Central memory CD8-positive, alpha-beta T cell (primary cell): ENCODE measurements at regions not wholly inside any gene's neighbourhood (a gene's known extent, or its start where the extent isn't known, plus 50 kb on each side); places are given as distances from the start of the nearest gene placed in this dataset.

ENCODE experiments used
- ATAC-seq: fragments of 150-1000 bp; cut with Tn5 transposase; replicated peaks from 2 replicates; pipeline ENCODE4 v1.10.0; 2022; ENCODE audit warnings: mild to moderate bottlenecking, moderate FRiP score, moderate number of reproducible peaks; ENCODE audit not compliant: poor library complexity, severe bottlenecking; ENCODE audit errors: extremely low read depth
- DNase-seq, 2 donors: peaks; one replicate each; pipeline ENCODE4 v3.0.0; 2021; ENCODE audit warnings: low spot score in 2 of 2
- H3K27ac Mint-ChIP-seq: one replicate; pipeline ENCODE4 v1.8.0; 2022; ENCODE audit warnings: low read depth, mild to moderate bottlenecking, moderate library complexity, mixed read lengths
- H3K27me3 Mint-ChIP-seq: one replicate; pipeline ENCODE4 v1.8.0; 2022; ENCODE audit warnings: mixed read lengths
- H3K36me3 Mint-ChIP-seq: one replicate; pipeline ENCODE4 v1.8.0; 2022; ENCODE audit warnings: mild to moderate bottlenecking, moderate library complexity, mixed read lengths; ENCODE audit not compliant: insufficient read depth
- H3K4me1 Mint-ChIP-seq: one replicate; pipeline ENCODE4 v1.8.0; 2022; ENCODE audit warnings: mixed read lengths
- H3K4me3 Mint-ChIP-seq: one replicate; pipeline ENCODE4 v1.8.0; 2022; ENCODE audit warnings: mild to moderate bottlenecking, moderate library complexity, mixed read lengths
- H3K9me3 Mint-ChIP-seq: one replicate; pipeline ENCODE4 v1.8.0; 2022; ENCODE audit warnings: mixed read lengths

DNA sequence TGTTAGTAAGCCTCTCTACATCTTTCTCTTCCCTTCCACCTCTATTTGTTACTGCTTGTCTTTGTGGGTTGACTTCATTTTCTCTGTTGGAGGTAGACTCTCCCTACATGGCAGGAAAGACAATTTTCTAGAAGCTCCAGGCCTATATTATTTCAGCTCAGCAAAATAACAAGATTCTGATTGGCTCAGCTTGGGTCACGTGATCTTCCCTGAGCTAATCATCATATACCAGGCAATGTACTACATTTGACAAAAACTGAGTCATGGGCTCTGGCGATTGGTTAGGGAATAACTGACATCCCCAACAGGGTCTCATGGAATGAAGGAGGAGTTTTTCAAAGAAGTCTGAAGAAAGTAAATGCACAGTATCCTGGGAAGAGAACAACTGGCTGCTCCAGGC, 65.6 kb upstream of the NR3C1 start:
- DNase-seq, result no peak
- H3K4me1 Mint-ChIP-seq, result no peaks in the 10 kb centered on the region
- no peaks in the 10 kb centered on the region for H3K9me3 Mint-ChIP-seq
- H3K36me3 Mint-ChIP-seq, result no peaks in the 10 kb centered on the region
- no peak overlapping the region for H3K4me3 Mint-ChIP-seq
- H3K27me3 Mint-ChIP-seq, result peaks cover 12% of the 10 kb centered on the region
- ATAC-seq, result no peak
- no peak overlapping the region for H3K27ac Mint-ChIP-seq

DNA sequence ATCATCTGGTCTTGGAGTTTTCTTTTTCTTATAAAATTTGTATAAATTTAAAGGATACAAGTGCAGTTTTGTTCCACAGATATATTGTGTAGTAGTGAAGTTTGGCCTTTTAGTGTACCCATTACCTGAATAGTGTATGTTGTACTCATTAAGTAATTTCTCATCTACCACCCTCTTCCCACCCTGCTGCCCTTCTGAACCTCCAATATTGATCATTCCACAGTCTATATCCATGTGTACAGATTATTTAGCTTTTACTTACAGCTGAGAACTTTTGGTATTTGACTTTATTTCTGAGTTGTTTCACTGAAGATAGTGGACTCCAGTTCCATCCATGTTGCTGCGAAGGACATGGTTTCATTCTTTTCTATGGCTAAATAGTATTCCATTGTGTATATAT, 63.1 kb upstream of the NR3C1 start:
- Mint-ChIP-seq H3K9me3 (no peaks in the 10 kb centered on the region), H3K27me3 (peaks cover 12% of the 10 kb centered on the region), H3K36me3 (no peaks in the 10 kb centered on the region), H3K27ac (no peak overlapping the region), H3K4me3 (no peak overlapping the region), H3K4me1 (no peaks in the 10 kb centered on the region)
- DNase-seq (no peak), ATAC-seq (no peak)

DNA sequence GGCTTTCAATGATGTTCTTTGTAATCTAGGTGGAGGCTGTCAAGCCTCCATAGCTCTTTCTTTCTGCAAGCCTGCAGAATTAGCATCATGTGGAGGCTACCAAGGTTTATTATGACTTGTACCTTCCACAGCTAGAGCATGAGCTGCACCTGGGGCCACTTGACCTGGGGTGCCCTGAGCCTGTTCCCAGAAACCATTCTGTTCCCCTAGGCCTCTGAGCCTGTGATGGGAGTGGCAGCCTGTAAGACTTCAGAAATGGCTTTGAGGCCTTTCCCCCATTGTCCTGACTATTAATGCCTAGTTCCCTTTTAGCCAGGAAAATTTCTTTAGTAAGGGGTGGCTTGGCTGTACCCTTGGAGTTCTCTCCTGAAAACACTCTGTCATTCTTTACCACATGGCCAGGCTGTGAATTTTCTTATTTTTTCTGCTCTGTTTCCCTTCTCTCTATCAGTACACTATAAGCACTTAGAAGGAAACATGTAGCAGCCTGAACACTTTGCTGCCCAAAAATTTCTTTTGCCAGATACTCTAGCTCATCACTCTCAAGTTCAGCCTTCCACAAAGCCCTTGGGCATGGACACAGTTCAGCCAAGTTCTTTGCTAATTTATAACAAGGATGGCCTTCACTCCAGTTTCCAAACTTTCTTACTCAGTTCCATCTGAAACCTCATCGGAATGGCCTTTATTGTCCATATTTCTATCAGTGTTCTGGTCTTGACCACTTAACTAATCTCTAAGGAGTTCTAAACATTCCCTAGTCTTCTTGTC, 61.4 kb upstream of the NR3C1 start:
- H3K9me3 Mint-ChIP-seq, result no peaks in the 10 kb centered on the region
- H3K4me1 Mint-ChIP-seq, result no peaks in the 10 kb centered on the region
- peaks cover 12% of the 10 kb centered on the region for H3K27me3 Mint-ChIP-seq
- DNase-seq (no peak), ATAC-seq (no peak)
- no peak overlapping the region for H3K4me3 Mint-ChIP-seq
- H3K27ac Mint-ChIP-seq, result no peak overlapping the region
- H3K36me3 Mint-ChIP-seq, result no peaks in the 10 kb centered on the region

DNA sequence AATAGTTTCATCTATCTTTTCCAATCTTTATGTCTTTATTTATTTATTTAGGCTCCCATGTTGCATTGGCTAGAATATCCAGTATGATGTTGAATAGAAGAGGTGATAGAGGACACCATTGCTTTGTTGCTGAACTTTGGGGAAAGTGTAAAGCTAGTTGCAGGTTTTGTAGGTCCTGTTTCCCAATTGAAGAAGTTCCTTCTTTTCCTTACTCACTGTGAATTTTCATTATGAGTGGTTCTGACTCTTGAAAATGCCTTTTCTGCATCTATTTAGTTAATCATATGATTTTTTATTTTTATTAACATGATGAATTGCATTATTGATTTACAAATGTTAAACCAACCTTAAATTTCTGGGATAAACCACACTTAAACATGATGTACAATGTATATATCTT, 58.9 kb upstream of the NR3C1 start:
- no peak for ATAC-seq
- Mint-ChIP-seq H3K36me3 (no peaks in the 10 kb centered on the region), H3K27me3 (no peaks in the 10 kb centered on the region), H3K9me3 (no peaks in the 10 kb centered on the region), H3K4me1 (no peaks in the 10 kb centered on the region), H3K4me3 (no peak overlapping the region), H3K27ac (no peak overlapping the region)
- DNase-seq, result no peak

DNA sequence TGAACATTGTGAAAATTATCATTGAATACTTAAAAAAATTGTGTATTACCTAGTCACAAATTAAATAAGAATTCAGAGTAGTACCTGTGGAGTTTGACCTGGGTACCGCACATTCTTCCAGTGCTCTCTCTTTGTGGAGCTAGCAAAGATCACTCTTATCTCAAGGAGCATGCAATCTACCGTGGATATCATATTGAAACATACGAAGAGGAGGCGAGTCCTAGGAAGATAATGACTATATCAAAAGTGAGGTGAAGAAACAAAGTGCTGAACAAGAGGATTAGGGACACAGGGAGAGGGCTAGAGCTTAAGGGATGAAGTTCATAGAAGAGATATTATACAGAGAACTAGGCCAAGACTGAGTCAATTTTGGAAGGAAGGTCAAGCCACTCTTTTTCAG, 55.9 kb upstream of the NR3C1 start:
- Mint-ChIP-seq H3K9me3 (no peaks in the 10 kb centered on the region), H3K27me3 (no peaks in the 10 kb centered on the region), H3K4me1 (no peaks in the 10 kb centered on the region), H3K36me3 (no peaks in the 10 kb centered on the region), H3K4me3 (no peak overlapping the region), H3K27ac (no peak overlapping the region)
- DNase-seq (no peak), ATAC-seq (no peak)

DNA sequence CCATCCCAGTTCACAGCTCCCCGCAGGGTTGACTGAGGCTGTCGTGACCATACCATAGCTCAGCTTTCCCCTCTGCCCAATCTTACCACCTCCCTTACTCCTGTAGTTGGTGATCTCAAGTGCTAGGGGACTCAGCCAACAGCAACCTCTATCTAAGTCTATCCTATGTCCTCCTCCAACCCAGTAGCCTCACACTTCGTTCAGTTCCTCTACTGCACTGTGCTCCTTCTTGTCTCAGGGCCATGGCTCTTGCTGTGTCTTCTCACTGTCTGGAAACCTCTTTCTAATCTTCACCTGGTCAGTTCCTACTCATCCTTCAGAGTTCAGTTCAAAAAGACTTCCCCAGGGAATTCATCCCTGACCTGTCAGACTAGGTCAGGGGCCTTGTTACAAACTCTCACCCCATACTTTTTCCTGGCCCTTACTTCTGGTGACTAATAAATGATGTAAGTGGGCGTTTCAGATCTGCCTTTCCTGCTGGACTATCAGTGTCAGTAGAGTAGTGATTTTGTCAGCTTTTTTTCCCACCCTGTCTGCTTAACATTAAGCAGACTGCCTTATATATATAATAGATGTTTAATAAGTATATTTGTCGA, 53.6 kb upstream of the NR3C1 start:
- Mint-ChIP-seq H3K4me1 (no peaks in the 10 kb centered on the region), H3K9me3 (no peaks in the 10 kb centered on the region), H3K27ac (no peak overlapping the region), H3K27me3 (no peaks in the 10 kb centered on the region), H3K4me3 (no peak overlapping the region), H3K36me3 (no peaks in the 10 kb centered on the region)
- ATAC-seq, result no peak
- DNase-seq, result no peak

DNA sequence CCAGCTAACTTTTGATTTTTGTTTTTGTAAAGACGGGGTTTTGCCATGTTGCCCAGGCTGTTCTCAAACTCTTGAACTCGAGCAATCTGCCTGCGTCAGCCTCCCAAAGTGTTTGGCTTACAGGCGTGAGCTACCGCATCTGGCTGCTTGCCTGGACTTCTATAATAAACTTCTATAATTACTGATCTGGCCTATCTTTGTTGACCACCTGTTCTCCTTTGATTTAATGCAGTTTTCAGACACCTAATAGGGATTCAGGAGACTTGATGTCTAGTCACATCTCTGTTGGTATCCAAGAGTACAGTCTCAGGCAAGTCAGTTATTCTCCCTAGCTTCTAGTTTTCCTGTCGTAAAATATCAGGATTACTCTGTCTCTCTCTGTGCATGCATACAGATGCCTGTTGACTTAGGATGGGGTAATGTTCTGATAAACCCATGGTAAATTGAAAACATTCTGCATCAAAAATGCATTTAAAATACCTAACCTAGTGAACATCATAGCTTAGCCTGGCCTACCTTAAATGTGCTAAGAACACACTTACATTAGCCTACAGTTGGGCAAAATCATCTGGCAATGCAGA, 51.5 kb upstream of the NR3C1 start:
- H3K9me3 Mint-ChIP-seq, result no peaks in the 10 kb centered on the region
- H3K4me3 Mint-ChIP-seq, result no peak overlapping the region
- H3K27ac Mint-ChIP-seq, result no peak overlapping the region
- H3K4me1 Mint-ChIP-seq, result no peaks in the 10 kb centered on the region
- no peak for ATAC-seq
- no peak for DNase-seq
- H3K27me3 Mint-ChIP-seq, result no peaks in the 10 kb centered on the region
- no peaks in the 10 kb centered on the region for H3K36me3 Mint-ChIP-seq

DNA sequence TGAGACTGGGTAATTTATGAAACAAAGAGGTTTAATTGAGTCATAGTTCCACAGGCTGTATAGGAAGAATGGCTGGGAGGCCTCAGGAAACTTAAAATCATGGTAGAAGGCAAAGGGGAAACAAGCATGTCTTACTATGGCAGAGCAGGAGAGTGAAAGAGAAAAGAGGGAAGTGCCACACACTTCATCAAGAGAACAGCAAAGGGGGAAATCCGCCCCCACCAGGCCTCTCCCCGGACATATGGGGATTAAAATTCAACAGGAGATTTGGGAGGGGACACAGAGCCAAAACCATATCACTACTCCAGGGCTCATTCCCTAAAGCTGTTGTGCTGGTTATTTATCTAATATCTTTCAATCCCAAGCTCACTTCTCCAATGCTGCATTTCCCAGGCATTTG, 50.2 kb upstream of the NR3C1 start:
- ATAC-seq (no peak), DNase-seq (no peak)
- Mint-ChIP-seq H3K9me3 (no peaks in the 10 kb centered on the region), H3K27me3 (no peaks in the 10 kb centered on the region), H3K4me1 (no peaks in the 10 kb centered on the region), H3K27ac (no peak overlapping the region), H3K4me3 (no peak overlapping the region), H3K36me3 (peaks cover 1% of the 10 kb centered on the region)
